Body of pancreas (tissue), 4 donors: ENCODE measurements at regions not wholly inside any gene's neighbourhood (a gene's known extent, or its start where the extent isn't known, plus 50 kb on each side); places are given as distances from the start of the nearest gene placed in this dataset.

Experiments
- POLR2A ChIP-seq, 3 donors: fragments of 450-650 bp; IDR thresholded peaks; one replicate each; pipeline ENCODE4 v1.6.1; 2016; ENCODE audit warnings: antibody characterized with exemption in 3 of 3, mild to moderate bottlenecking in 2 of 3
- TF ChIP-seq, protein P1 (sequence below), 7 experiments: fragments of 450-650 bp in 4 of 7; fragments of 200-600 bp in 3 of 7; sonication (generic) in 3 of 7; IDR thresholded peaks; one replicate each; pipeline ENCODE4 v1.5.1; 2016 to 2019; ENCODE audit warnings: antibody characterized with exemption in 7 of 7

DNA sequence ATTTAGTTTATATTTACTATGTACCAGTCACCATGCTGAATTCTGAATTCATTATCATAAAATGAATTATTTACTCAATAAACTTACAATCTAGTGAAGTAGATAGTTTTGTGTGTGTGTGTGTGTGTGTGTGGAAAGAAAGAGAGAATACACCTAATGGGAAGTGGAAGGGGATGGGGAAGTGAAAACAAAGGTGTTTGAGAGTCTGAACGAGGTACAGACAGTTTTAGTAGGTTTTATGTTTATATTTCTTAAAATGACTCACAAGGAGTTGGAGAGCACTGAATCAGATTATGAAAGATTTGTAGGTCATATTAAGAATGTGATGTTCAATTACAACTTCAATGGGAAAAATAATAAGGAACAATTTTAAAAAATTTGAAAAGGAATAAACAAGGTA, 1753.0 kb downstream of the SLITRK1 start:
- TF ChIP-seq, protein P1, sequence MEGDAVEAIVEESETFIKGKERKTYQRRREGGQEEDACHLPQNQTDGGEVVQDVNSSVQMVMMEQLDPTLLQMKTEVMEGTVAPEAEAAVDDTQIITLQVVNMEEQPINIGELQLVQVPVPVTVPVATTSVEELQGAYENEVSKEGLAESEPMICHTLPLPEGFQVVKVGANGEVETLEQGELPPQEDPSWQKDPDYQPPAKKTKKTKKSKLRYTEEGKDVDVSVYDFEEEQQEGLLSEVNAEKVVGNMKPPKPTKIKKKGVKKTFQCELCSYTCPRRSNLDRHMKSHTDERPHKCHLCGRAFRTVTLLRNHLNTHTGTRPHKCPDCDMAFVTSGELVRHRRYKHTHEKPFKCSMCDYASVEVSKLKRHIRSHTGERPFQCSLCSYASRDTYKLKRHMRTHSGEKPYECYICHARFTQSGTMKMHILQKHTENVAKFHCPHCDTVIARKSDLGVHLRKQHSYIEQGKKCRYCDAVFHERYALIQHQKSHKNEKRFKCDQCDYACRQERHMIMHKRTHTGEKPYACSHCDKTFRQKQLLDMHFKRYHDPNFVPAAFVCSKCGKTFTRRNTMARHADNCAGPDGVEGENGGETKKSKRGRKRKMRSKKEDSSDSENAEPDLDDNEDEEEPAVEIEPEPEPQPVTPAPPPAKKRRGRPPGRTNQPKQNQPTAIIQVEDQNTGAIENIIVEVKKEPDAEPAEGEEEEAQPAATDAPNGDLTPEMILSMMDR (IDR thresholded peaks at IDR 0.05) = no peak
- no peak for TF ChIP-seq POLR2A (IDR thresholded peaks at IDR 0.05)
